GDM1 (cell line): ENCODE measurements at regions not wholly inside any gene's neighbourhood (a gene's known extent, or its start where the extent isn't known, plus 50 kb on each side); places are given as distances from the start of the nearest gene placed in this dataset.
"Not testable (repeated sequence)": the region's sequence is repeated elsewhere in the genome, so short reads cannot be mapped to it uniquely, and the experiment has no call there.

Source experiments
- DNase-seq: peaks from one replicate; lab custom pipeline; 2025; lab: John Stamatoyannopoulos, UW

GRCh38 chr4:54581807-54582206 is 76.0 kb upstream of the KIT start:
- DNase-seq = no peak

- DNase-seq = no peak
Measured at GRCh38 chr4:54585321-54586000, 72.3 kb upstream of the KIT start.

- DNase-seq = no peak
Measured at GRCh38 chr4:54586320-54586955, 71.3 kb upstream of the KIT start.

- no peak for DNase-seq
Measured at GRCh38 chr4:54587107-54587891, 70.5 kb upstream of the KIT start.

- DNase-seq = no peak
Measured at GRCh38 chr4:54588404-54588803, 69.4 kb upstream of the KIT start.

- DNase-seq = no peak
Measured at GRCh38 chr4:54589586-54589985, 68.2 kb upstream of the KIT start.

- DNase-seq = no peak
Measured at GRCh38 chr4:54593795-54594322, 63.9 kb upstream of the KIT start.

- no peak for DNase-seq
Measured at GRCh38 chr4:54596201-54596600, 61.6 kb upstream of the KIT start.

GRCh38 chr4:54597678-54598077 is 60.1 kb upstream of the KIT start:
- DNase-seq = not testable (repeated sequence)

- DNase-seq = not testable (repeated sequence)
Measured at GRCh38 chr4:54602175-54602574, 55.6 kb upstream of the KIT start.

GRCh38 chr4:54607067-54607466 is 50.7 kb upstream of the KIT start:
- DNase-seq = no peak

- DNase-seq = no peak
Measured at GRCh38 chr4:54607521-54607920, 50.2 kb upstream of the KIT start.
